SK-N-SH (cell line): ENCODE measurements at regions not wholly inside any gene's neighbourhood (a gene's known extent, or its start where the extent isn't known, plus 50 kb on each side); places are given as distances from the start of the nearest gene placed in this dataset.

Experiments
- CTCF ChIA-PET: fragments of 300-600, 350-600 bp; formaldehyde crosslinking; extraction: SDS; loops from one replicate; lab custom pipeline; 2021; lab: Yijun Ruan, JAX
- POLR2A ChIA-PET: fragments of 350-600 bp; sonication (Branson Sonifier 250); formaldehyde crosslinking; extraction: SDS; loops from one replicate; lab custom pipeline; 2020; ENCODE audit warnings: antibody characterized with exemption, inconsistent platforms; lab: Yijun Ruan, JAX
- DNase-seq: peaks from one replicate; pipeline ENCODE4 v3.0.0; 2012
- H2AFZ ChIP-seq: fragments of 200-600 bp; sonication (generic); 2 replicates; pipeline ENCODE4 v1.8.1; 2016; ENCODE audit warnings: antibody characterized with exemption, mild to moderate bottlenecking, low read depth
- H3F3A ChIP-seq: fragments of 200-600 bp; sonication (generic); replicated peaks from 2 replicates; pipeline ENCODE3; 2016; ENCODE audit warnings: antibody characterized with exemption, mild to moderate bottlenecking; ENCODE audit not compliant: insufficient read depth
- H3K27ac ChIP-seq, 2 experiments: fragments of 200-500 bp in 1 of 2; fragments of 200-600 bp in 1 of 2; sonication (Bioruptor generic) in 1 of 2; sonication (generic), shearing (Covaris generic) in 1 of 2; 2 replicates each; pipeline versions ENCODE4 v1.5.1 to v1.6.1; 2014 to 2016; ENCODE audit warnings: low read depth in 2 of 2, inconsistent platforms in 1 of 2, low read length in 1 of 2, mild to moderate bottlenecking in 1 of 2, mixed read lengths in 1 of 2
- H3K27me3 ChIP-seq: fragments of 200-600 bp; sonication (generic), shearing (Covaris generic); 2 replicates; pipeline ENCODE4 v1.6.1; 2016; ENCODE audit warnings: mixed run types; ENCODE audit not compliant: insufficient read depth
- H3K36me3 ChIP-seq, 2 experiments: fragments of 200-500 bp in 1 of 2; fragments of 200-600 bp in 1 of 2; sonication (Bioruptor generic) in 1 of 2; sonication (generic) in 1 of 2; replicated peaks in 1 of 2; 2 replicates each; pipeline versions ENCODE3 to v1.5.1; 2014 to 2016; ENCODE audit warnings: low read length in 1 of 2, mild to moderate bottlenecking in 1 of 2; ENCODE audit not compliant: insufficient read depth in 2 of 2, control insufficient read depth in 1 of 2
- H3K4me1 ChIP-seq, 2 experiments: fragments of 200-500 bp in 1 of 2; fragments of 200-600 bp in 1 of 2; sonication (Bioruptor generic) in 1 of 2; sonication (generic), shearing (Covaris generic) in 1 of 2; 2 replicates each; pipeline versions ENCODE4 v1.5.1 to v1.6.1; 2014 to 2016; ENCODE audit warnings: low read depth in 1 of 2, low read length in 1 of 2, mixed run types in 1 of 2; ENCODE audit not compliant: insufficient read depth in 2 of 2, control insufficient read depth in 1 of 2
- H3K4me2 ChIP-seq: fragments of 200-600 bp; sonication (generic), shearing (Covaris generic); 2 replicates; pipeline ENCODE4 v1.6.1; 2017; ENCODE audit warnings: mixed run types
- H3K4me3 ChIP-seq, 2 experiments: fragments of 200-500 bp in 1 of 2; fragments of 200-600 bp in 1 of 2; sonication (Bioruptor generic) in 1 of 2; sonication (generic), shearing (Covaris generic) in 1 of 2; 2 replicates each; pipeline versions ENCODE4 v1.5.1 to v1.8.1; 2014 to 2016; ENCODE audit warnings: low read depth in 2 of 2, inconsistent platforms in 1 of 2, low read length in 1 of 2, mild to moderate bottlenecking in 1 of 2, mixed read lengths in 1 of 2, moderate library complexity in 1 of 2
- H3K79me2 ChIP-seq: fragments of 200-600 bp; sonication (generic); 2 replicates; pipeline ENCODE4 v1.8.1; 2017; ENCODE audit warnings: mild to moderate bottlenecking; ENCODE audit not compliant: insufficient read depth
- H3K9ac ChIP-seq: fragments of 200-600 bp; sonication (generic); 2 replicates; pipeline ENCODE4 v1.6.1; 2017; ENCODE audit warnings: mixed run types
- H3K9me2 ChIP-seq: fragments of 200-600 bp; sonication (generic); 2 replicates; pipeline ENCODE4 v1.6.1; 2017; ENCODE audit warnings: mixed run types
- H3K9me3 ChIP-seq: fragments of 200-600 bp; sonication (generic); 2 replicates; pipeline ENCODE4 v1.6.1; 2017; ENCODE audit warnings: mixed run types, mild to moderate bottlenecking, moderate library complexity
- H4K20me1 ChIP-seq: fragments of 200-600 bp; sonication (generic); 2 replicates; pipeline ENCODE4 v1.6.1; 2017; ENCODE audit warnings: mild to moderate bottlenecking, mixed run types; ENCODE audit not compliant: insufficient read depth
- EP300 ChIP-seq, 2 experiments: IDR thresholded peaks; 2 replicates each; pipeline versions ENCODE4 v1.4.0 to v1.6.1; 2012; ENCODE audit warnings: borderline replicate concordance in 1 of 2, low read depth in 1 of 2, low read length in 1 of 2
- FOSL2 ChIP-seq: IDR thresholded peaks from 2 replicates; pipeline ENCODE4 v1.4.0; 2012; ENCODE audit warnings: low read depth, mild to moderate bottlenecking, moderate library complexity, borderline replicate concordance
- GABPA ChIP-seq: IDR thresholded peaks from 2 replicates; pipeline ENCODE4 v1.4.0; 2012; ENCODE audit warnings: low read depth, mild to moderate bottlenecking
- GATA2 ChIP-seq: sonication (generic); formaldehyde crosslinking; IDR thresholded peaks from 2 replicates; pipeline ENCODE4 v1.5.0; 2020; ENCODE audit warnings: mild to moderate bottlenecking, missing genetic modification reagents
- MEF2A ChIP-seq: IDR thresholded peaks from 2 replicates; pipeline ENCODE4 v1.4.0; 2012; ENCODE audit warnings: low read depth, borderline replicate concordance
- MXI1 ChIP-seq: IDR thresholded peaks from 2 replicates; pipeline ENCODE4 v1.6.1; 2012; ENCODE audit warnings: mild to moderate bottlenecking, low read depth, low read length, improper control_type of control experiment
- POLR2AphosphoS5 ChIP-seq: IDR thresholded peaks from 2 replicates; pipeline ENCODE4 v1.6.1; 2012; ENCODE audit warnings: low read depth, low read length
- RAD21 ChIP-seq: IDR thresholded peaks from 2 replicates; pipeline ENCODE4 v1.6.1; 2012; ENCODE audit warnings: mild to moderate bottlenecking, low read length
- SIN3A ChIP-seq: IDR thresholded peaks from 2 replicates; pipeline ENCODE4 v1.6.1; 2012; ENCODE audit warnings: low read depth, mild to moderate bottlenecking, low read length, moderate library complexity, borderline replicate concordance
- WGBS: methylation state at CpG from one replicate; pipeline ENCODE4 v1.1.6; 2017; ENCODE audit warnings: low lambda C conversion rate; 5-methylcytosine and 5-hydroxymethylcytosine counted together
- TF ChIP-seq, protein P1 (sequence below): fragments of 150-350 bp; IDR thresholded peaks from 2 replicates; pipeline ENCODE4 v1.6.1; 2016; ENCODE audit warnings: mild to moderate bottlenecking, low read depth, low read length
- TF ChIP-seq, protein P2 (sequence below): fragments of 150-350 bp; IDR thresholded peaks from 2 replicates; pipeline ENCODE4 v1.6.1; 2017; ENCODE audit warnings: antibody characterized with exemption, low read length, low read depth, borderline replicate concordance
- TF ChIP-seq, protein P3 (sequence below): IDR thresholded peaks from 2 replicates; pipeline ENCODE4 v1.4.0; 2012; ENCODE audit warnings: low read depth, borderline replicate concordance
- TF ChIP-seq, protein P4 (sequence below): IDR thresholded peaks from 2 replicates; pipeline ENCODE4 v1.6.1; 2012; ENCODE audit warnings: mild to moderate bottlenecking, low read depth, low read length, moderate library complexity

DNA sequence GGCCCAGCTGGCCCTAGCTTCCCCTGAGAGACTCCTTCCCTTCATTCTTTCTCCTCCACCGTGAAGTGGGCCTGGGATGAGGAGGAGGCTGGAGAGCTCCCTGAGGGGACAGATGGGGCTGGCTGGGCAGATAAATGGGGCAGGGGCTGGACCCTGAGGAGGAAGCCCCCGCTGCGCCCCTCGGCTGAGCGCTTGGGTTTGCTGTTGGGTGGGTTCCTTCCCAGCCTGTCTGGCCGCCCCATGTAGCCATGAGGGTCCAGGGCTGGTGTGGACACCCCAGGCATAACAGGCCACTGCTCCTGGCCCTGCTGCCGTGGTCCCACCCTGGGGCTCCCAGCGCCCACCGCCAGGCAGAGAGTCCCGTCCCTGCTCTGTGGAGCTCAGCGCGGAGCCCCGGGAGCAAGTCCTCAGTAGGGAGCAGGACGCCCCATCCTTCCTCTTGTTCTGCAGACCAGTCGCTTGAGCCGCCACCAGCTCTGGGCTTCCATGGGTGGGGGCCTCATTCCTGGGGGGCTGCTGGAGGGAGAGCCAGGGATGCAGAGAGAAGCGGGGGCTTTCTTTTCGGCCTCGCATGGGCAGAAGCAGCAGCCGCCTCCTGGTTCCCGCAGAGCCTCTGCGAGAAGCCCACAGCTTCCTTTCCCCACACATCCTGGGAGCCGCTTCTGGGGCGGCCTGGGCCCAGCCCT, 266.4 kb upstream of the TCERG1L start:
- Histone ChIP-seq H3K4me3 (no peak overlapping the region), H2AFZ (no peak overlapping the region), H3K79me2 (no peaks in the 10 kb centered on the region), H3K9me3 (no peaks in the 10 kb centered on the region), H3K9me2 (no peaks in the 10 kb centered on the region), H3K4me2 (no peak overlapping the region), H4K20me1 (no peaks in the 10 kb centered on the region), H3K36me3 (no peaks in the 10 kb centered on the region), H3K4me1 (no peaks in the 10 kb centered on the region), H3K9ac (no peak overlapping the region), H3K27ac (no peak overlapping the region), H3K27me3 (no peaks in the 10 kb centered on the region), H3F3A (no peaks in the 10 kb centered on the region)
- TF ChIP-seq GABPA (no peak), MEF2A (no peak), SIN3A (no peak)
- TF ChIP-seq, protein P1, sequence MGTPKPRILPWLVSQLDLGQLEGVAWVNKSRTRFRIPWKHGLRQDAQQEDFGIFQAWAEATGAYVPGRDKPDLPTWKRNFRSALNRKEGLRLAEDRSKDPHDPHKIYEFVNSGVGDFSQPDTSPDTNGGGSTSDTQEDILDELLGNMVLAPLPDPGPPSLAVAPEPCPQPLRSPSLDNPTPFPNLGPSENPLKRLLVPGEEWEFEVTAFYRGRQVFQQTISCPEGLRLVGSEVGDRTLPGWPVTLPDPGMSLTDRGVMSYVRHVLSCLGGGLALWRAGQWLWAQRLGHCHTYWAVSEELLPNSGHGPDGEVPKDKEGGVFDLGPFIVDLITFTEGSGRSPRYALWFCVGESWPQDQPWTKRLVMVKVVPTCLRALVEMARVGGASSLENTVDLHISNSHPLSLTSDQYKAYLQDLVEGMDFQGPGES, result no peak
- CTCF ChIA-PET, result interaction anchor here (1.8 to 1.9 kb wide), 2 partner anchors 9 to 124 kb away, joined by 6 to 7 read pairs; no protein-coding TSS in a partner anchor
- WGBS, result 71% methylated on average over 8 of the region's 24 CpGs
- POLR2A ChIA-PET, result no interaction called here
- no peak for DNase-seq

DNA sequence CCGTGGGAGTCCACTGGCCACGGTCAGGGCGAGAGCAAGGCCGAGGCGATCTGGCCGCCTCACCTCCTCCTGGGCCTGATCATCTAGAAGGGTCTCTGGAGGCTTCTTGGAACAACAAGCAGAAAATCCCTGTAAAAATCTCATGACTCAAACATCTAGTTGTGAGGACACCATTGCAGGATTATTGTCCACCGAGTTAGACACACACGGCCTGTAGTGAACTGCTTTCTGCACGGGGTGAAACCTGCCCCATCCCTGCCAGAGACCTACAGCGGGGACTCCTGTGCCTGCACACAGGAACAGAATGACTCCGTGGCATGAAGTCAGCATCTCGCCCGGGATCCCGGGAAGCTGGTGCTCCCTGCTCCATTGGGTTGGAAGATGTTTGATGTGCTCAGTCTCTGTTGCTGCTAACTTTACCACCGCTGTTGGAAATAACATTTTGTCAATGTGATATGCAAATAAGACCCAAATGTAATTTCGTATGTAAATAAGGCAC, 267.0 kb upstream of the TCERG1L start:
- Histone ChIP-seq H3K9me2 (no peaks in the 10 kb centered on the region), H3K4me1 (no peaks in the 10 kb centered on the region), H4K20me1 (no peaks in the 10 kb centered on the region), H3K4me2 (no peak overlapping the region), H3K79me2 (no peaks in the 10 kb centered on the region), H2AFZ (no peak overlapping the region), H3K9ac (no peak overlapping the region), H3K9me3 (no peaks in the 10 kb centered on the region), H3K36me3 (no peaks in the 10 kb centered on the region), H3F3A (no peaks in the 10 kb centered on the region), H3K27ac (no peak overlapping the region), H3K27me3 (no peaks in the 10 kb centered on the region), H3K4me3 (no peak overlapping the region)
- 39% methylated on average over 14 of the region's 16 CpGs for WGBS
- DNase-seq, result no peak
- ChIA-PET CTCF (interaction anchor here (1.1 to 1.9 kb wide), 3 partner anchors 9 to 124 kb away, joined by 3 to 7 read pairs (median 6); no protein-coding TSS in a partner anchor), POLR2A (no interaction called here)
- TF ChIP-seq EP300 (IDR thresholded peaks at IDR 0.05; ENCODE audit: borderline replicate concordance in 1 of 2, low read depth in 1 of 2, low read length in 1 of 2) (no peak), GATA2 (CRISPR knock-in tag) (no peak), RAD21 (no peak), FOSL2 (no peak), MXI1 (no peak), POLR2AphosphoS5 (no peak), GABPA (no peak)
- TF ChIP-seq, protein P1, result no peak
- TF ChIP-seq, protein P2, sequence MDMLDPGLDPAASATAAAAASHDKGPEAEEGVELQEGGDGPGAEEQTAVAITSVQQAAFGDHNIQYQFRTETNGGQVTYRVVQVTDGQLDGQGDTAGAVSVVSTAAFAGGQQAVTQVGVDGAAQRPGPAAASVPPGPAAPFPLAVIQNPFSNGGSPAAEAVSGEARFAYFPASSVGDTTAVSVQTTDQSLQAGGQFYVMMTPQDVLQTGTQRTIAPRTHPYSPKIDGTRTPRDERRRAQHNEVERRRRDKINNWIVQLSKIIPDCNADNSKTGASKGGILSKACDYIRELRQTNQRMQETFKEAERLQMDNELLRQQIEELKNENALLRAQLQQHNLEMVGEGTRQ, result no peak
- TF ChIP-seq, protein P3, sequence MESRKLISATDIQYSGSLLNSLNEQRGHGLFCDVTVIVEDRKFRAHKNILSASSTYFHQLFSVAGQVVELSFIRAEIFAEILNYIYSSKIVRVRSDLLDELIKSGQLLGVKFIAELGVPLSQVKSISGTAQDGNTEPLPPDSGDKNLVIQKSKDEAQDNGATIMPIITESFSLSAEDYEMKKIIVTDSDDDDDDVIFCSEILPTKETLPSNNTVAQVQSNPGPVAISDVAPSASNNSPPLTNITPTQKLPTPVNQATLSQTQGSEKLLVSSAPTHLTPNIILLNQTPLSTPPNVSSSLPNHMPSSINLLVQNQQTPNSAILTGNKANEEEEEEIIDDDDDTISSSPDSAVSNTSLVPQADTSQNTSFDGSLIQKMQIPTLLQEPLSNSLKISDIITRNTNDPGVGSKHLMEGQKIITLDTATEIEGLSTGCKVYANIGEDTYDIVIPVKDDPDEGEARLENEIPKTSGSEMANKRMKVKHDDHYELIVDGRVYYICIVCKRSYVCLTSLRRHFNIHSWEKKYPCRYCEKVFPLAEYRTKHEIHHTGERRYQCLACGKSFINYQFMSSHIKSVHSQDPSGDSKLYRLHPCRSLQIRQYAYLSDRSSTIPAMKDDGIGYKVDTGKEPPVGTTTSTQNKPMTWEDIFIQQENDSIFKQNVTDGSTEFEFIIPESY, result no peak
- TF ChIP-seq, protein P4, sequence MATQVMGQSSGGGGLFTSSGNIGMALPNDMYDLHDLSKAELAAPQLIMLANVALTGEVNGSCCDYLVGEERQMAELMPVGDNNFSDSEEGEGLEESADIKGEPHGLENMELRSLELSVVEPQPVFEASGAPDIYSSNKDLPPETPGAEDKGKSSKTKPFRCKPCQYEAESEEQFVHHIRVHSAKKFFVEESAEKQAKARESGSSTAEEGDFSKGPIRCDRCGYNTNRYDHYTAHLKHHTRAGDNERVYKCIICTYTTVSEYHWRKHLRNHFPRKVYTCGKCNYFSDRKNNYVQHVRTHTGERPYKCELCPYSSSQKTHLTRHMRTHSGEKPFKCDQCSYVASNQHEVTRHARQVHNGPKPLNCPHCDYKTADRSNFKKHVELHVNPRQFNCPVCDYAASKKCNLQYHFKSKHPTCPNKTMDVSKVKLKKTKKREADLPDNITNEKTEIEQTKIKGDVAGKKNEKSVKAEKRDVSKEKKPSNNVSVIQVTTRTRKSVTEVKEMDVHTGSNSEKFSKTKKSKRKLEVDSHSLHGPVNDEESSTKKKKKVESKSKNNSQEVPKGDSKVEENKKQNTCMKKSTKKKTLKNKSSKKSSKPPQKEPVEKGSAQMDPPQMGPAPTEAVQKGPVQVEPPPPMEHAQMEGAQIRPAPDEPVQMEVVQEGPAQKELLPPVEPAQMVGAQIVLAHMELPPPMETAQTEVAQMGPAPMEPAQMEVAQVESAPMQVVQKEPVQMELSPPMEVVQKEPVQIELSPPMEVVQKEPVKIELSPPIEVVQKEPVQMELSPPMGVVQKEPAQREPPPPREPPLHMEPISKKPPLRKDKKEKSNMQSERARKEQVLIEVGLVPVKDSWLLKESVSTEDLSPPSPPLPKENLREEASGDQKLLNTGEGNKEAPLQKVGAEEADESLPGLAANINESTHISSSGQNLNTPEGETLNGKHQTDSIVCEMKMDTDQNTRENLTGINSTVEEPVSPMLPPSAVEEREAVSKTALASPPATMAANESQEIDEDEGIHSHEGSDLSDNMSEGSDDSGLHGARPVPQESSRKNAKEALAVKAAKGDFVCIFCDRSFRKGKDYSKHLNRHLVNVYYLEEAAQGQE, result no peak
